ENCODE measurements at regions not wholly inside any gene's neighbourhood (a gene's known extent, or its start where the extent isn't known, plus 50 kb on each side); places are given as distances from the start of the nearest gene placed in this dataset.
"Not testable (repeated sequence)": the region's sequence is repeated elsewhere in the genome, so short reads cannot be mapped to it uniquely, and the experiment has no call there.

- DNase-seq: not testable (repeated sequence)
Measured at GRCh38 chr19:14283813-14284520, 78.0 kb upstream of the ADGRL1 start.

GRCh38 chr19:14279270-14279669 is 73.3 kb upstream of the ADGRL1 start:
- not testable (repeated sequence) for DNase-seq

- DNase-seq: no peak
Measured at GRCh38 chr19:14277608-14278007, 71.6 kb upstream of the ADGRL1 start.

GRCh38 chr19:14275823-14276222 is 69.9 kb upstream of the ADGRL1 start:
- not testable (repeated sequence) for DNase-seq

GRCh38 chr19:14272623-14273022 is 66.7 kb upstream of the ADGRL1 start:
- no peak for DNase-seq

- no peak for DNase-seq
Measured at GRCh38 chr19:14271840-14272239, 65.9 kb upstream of the ADGRL1 start.

GRCh38 chr19:14270557-14270956 is 64.6 kb upstream of the ADGRL1 start:
- not testable (repeated sequence) for DNase-seq

- DNase-seq: no peak
Measured at GRCh38 chr19:14267224-14267741, 61.3 kb upstream of the ADGRL1 start.

- not testable (repeated sequence) for DNase-seq
Measured at GRCh38 chr19:14266208-14266607, 60.2 kb upstream of the ADGRL1 start.

GRCh38 chr19:14265290-14266036 is 59.5 kb upstream of the ADGRL1 start:
- no peak for DNase-seq

- DNase-seq: not testable (repeated sequence)
Measured at GRCh38 chr19:14255902-14256649, 50.1 kb upstream of the ADGRL1 start.
